ENCODE measurements at regions not wholly inside any gene's neighbourhood (a gene's known extent, or its start where the extent isn't known, plus 50 kb on each side); places are given as distances from the start of the nearest gene placed in this dataset.

- TF ChIP-seq CTCF (IDR thresholded peaks at IDR 0.05; ENCODE audit: insufficient read depth, low read depth, low read length) = no peak
- DNase-seq (ENCODE audit: low read depth) = no peak
- H3K4me3 ChIP-seq (ENCODE audit: low read depth, low read length) = no peak overlapping the region
Observed at GRCh38 chr13:53821632-53822031, 793.0 kb downstream of the OLFM4 start.

GRCh38 chr13:53822136-53822535, 793.5 kb downstream of the OLFM4 start:
- TF ChIP-seq CTCF (IDR thresholded peaks at IDR 0.05; ENCODE audit: insufficient read depth, low read depth, low read length) = no peak
- H3K4me3 ChIP-seq (ENCODE audit: low read depth, low read length) = no peak overlapping the region
- DNase-seq (ENCODE audit: low read depth) = no peak

- no peak for TF ChIP-seq CTCF (IDR thresholded peaks at IDR 0.05; ENCODE audit: insufficient read depth, low read depth, low read length)
- DNase-seq (ENCODE audit: low read depth) = no peak
- H3K4me3 ChIP-seq (ENCODE audit: low read depth, low read length) = no peak overlapping the region
Observed at GRCh38 chr13:53839461-53839860, 810.8 kb downstream of the OLFM4 start.

DNA sequence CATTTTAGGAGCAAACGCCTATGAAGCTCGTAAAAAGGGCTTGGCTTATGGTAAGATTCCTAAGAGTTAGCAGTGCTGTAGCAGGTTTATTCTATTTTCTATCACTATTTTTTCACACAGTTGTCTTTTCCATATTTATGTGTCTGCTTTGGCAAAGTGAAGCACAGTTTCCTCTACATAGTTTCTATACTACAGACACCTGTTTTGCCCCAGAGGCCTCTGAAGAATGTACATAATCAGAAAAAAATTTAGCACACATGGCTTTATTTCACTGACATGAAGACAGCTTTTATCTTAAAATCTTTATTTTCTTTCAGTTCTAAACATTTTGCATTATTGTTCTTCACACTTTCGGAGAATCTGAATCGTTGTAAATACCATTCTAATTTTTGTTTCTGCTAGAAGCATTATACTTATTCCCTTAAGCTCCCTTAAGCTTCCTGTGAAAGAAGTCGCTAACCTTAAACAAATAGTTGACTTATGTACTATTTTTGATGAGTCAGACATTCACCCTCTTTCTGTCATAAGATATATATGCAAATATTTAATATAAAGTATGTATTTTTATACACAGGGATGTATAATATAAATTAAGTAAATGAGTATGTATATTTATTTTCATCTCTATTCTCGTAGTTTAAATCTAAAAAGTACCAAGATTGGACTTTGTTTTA, 816.0 kb downstream of the OLFM4 start:
- TF ChIP-seq CTCF (IDR thresholded peaks at IDR 0.05; ENCODE audit: insufficient read depth, low read depth, low read length) = no peak
- no peak for DNase-seq (ENCODE audit: low read depth)
- H3K4me3 ChIP-seq (ENCODE audit: low read depth, low read length) = no peak overlapping the region

DNA sequence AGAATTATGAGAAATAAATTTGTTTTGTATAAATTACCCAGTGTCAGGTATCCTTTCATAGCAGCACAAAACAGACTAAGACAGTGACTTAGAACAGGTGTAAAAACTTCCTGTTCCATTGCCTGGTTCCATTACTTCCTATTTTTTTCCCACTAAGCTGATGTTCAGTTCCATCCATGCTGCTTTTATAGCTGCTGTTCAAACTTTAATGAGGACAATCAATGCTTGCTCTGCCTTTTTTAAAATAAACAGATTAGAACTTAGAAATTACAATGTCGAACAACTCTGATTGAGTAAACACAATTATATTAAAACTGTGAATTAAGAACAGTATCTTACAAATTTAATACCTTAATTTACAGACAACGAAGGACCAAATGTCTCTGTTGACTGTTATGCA, 818.9 kb downstream of the OLFM4 start:
- no peak for DNase-seq (ENCODE audit: low read depth)
- TF ChIP-seq CTCF (IDR thresholded peaks at IDR 0.05; ENCODE audit: insufficient read depth, low read depth, low read length) = no peak
- H3K4me3 ChIP-seq (ENCODE audit: low read depth, low read length) = no peak overlapping the region

DNA sequence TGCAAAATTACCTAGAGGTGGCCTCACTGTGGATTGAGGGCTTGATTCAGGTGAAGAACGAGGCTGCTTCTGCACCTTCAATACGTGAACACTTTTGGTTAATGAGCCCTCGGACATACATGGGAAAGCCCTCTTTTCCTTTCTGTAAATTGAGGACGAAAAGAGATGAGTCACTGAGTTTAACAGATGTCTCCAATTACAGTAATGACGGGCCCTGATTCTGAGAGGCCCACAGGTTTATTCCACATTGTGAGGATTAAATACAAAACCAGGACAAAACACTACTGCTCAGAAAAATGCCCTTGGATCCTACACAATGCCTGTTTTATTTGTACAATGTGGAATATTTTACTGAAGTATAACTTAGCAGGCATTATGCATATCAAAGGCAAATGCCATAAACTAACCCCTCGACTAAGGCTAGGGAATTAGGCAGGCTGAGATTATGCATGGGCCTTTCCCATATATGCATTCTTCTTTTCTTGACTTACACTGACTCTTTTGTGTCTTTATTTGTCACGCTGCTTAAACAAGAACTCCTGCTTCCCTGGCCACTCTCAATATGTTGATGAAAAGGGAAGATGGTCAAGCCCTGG, 819.9 kb downstream of the OLFM4 start:
- DNase-seq (ENCODE audit: low read depth) = no peak
- no peak for TF ChIP-seq CTCF (IDR thresholded peaks at IDR 0.05; ENCODE audit: insufficient read depth, low read depth, low read length)

DNA sequence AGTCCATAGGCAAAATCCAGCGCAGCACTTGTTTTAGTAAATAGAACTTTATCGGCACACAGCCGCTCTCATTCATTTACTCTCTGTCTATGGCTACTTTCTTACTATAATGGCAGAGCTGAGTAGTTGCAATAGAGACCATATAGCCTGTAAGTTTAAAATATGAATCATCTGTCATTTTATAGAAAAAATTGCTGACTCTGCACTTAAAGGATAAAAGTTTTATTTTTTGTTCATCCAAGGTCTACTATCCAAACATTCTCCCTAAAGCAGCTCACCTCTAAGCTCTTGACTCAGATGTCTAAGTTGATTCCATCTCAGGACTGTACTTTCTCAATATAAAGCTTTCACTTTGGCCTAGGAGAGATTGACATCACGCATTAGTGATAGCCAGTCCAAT, 825.7 kb downstream of the OLFM4 start:
- DNase-seq (ENCODE audit: low read depth) = no peak
- H3K4me3 ChIP-seq (ENCODE audit: low read depth, low read length) = no peak overlapping the region
- TF ChIP-seq CTCF (IDR thresholded peaks at IDR 0.05; ENCODE audit: insufficient read depth, low read depth, low read length) = no peak

More for the DNA sequence above, 819.9 kb downstream of the OLFM4 start:
- no peak overlapping the region for H3K4me3 ChIP-seq (ENCODE audit: low read depth, low read length)
